PC-9 (cell line): ENCODE measurements at regions not wholly inside any gene's neighbourhood (a gene's known extent, or its start where the extent isn't known, plus 50 kb on each side); places are given as distances from the start of the nearest gene placed in this dataset.
"Not testable (repeated sequence)": the region's sequence is repeated elsewhere in the genome, so short reads cannot be mapped to it uniquely, and the experiment has no call there.

ENCODE experiments used
- EZH2 ChIP-seq: fragments of 200-600 bp; sonication (generic); IDR thresholded peaks from 2 replicates; pipeline ENCODE4 v1.8.0; 2017; ENCODE audit warnings: antibody characterized with exemption, low read depth
- TF ChIP-seq, protein P1 (sequence below): fragments of 200-600 bp; sonication (generic); conservative IDR thresholded peaks from 2 replicates; pipeline ENCODE4 v1.6.1; 2017; ENCODE audit warnings: mixed run types, antibody characterized with exemption, mild to moderate bottlenecking, moderate library complexity

- TF ChIP-seq, protein P1, sequence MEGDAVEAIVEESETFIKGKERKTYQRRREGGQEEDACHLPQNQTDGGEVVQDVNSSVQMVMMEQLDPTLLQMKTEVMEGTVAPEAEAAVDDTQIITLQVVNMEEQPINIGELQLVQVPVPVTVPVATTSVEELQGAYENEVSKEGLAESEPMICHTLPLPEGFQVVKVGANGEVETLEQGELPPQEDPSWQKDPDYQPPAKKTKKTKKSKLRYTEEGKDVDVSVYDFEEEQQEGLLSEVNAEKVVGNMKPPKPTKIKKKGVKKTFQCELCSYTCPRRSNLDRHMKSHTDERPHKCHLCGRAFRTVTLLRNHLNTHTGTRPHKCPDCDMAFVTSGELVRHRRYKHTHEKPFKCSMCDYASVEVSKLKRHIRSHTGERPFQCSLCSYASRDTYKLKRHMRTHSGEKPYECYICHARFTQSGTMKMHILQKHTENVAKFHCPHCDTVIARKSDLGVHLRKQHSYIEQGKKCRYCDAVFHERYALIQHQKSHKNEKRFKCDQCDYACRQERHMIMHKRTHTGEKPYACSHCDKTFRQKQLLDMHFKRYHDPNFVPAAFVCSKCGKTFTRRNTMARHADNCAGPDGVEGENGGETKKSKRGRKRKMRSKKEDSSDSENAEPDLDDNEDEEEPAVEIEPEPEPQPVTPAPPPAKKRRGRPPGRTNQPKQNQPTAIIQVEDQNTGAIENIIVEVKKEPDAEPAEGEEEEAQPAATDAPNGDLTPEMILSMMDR = not testable (repeated sequence)
- not testable (repeated sequence) for TF ChIP-seq EZH2
Measured at GRCh38 chr6:84587994-84588696, 176.3 kb downstream of the TBX18 start.
